Retina (tissue), 1 donor: ENCODE measurements at regions not wholly inside any gene's neighbourhood (a gene's known extent, or its start where the extent isn't known, plus 50 kb on each side); places are given as distances from the start of the nearest gene placed in this dataset.
"Not testable (repeated sequence)": the region's sequence is repeated elsewhere in the genome, so short reads cannot be mapped to it uniquely, and the experiment has no call there.

Source experiments
- DNase-seq: peaks from one replicate; pipeline ENCODE4 v3.0.0-alpha.2; 2016

GRCh38 chr16:54806881-54807360 is 123.7 kb upstream of the IRX5 start:
- no peak for DNase-seq

GRCh38 chr16:54806378-54806777 is 124.3 kb upstream of the IRX5 start:
- no peak for DNase-seq

- no peak for DNase-seq
Observed at GRCh38 chr16:54805648-54806047, 125.0 kb upstream of the IRX5 start.

- no peak for DNase-seq
Observed at GRCh38 chr16:54801057-54801844, 129.4 kb upstream of the IRX5 start.

- no peak for DNase-seq
Observed at GRCh38 chr16:54798267-54798666, 132.4 kb upstream of the IRX5 start.

- no peak for DNase-seq
Observed at GRCh38 chr16:54796211-54796610, 134.5 kb upstream of the IRX5 start.

GRCh38 chr16:54792811-54793210 is 137.9 kb upstream of the IRX5 start:
- no peak for DNase-seq

GRCh38 chr16:54787045-54787444 is 143.6 kb upstream of the IRX5 start:
- no peak for DNase-seq

GRCh38 chr16:54783980-54784379 is 146.7 kb upstream of the IRX5 start:
- no peak for DNase-seq

GRCh38 chr16:54783226-54783625 is 147.4 kb upstream of the IRX5 start:
- DNase-seq: no peak

- no peak for DNase-seq
Observed at GRCh38 chr16:54780266-54780665, 150.4 kb upstream of the IRX5 start.

GRCh38 chr16:54779549-54779948 is 151.1 kb upstream of the IRX5 start:
- no peak for DNase-seq

- DNase-seq: no peak
Observed at GRCh38 chr16:54774768-54775167, 155.9 kb upstream of the IRX5 start.

GRCh38 chr16:54772400-54772799 is 158.3 kb upstream of the IRX5 start:
- DNase-seq: no peak

GRCh38 chr16:54766355-54766754 is 164.3 kb upstream of the IRX5 start:
- DNase-seq: no peak

- no peak for DNase-seq
Observed at GRCh38 chr16:54750249-54750648, 180.4 kb upstream of the IRX5 start.

GRCh38 chr16:54748611-54749190 is 182.0 kb upstream of the IRX5 start:
- no peak for DNase-seq

- DNase-seq: no peak
Observed at GRCh38 chr16:54746596-54746995, 184.1 kb upstream of the IRX5 start.

- DNase-seq: no peak
Observed at GRCh38 chr16:54744998-54745397, 185.7 kb upstream of the IRX5 start.

GRCh38 chr16:54742436-54742835 is 188.2 kb upstream of the IRX5 start:
- no peak for DNase-seq

- DNase-seq: no peak
Observed at GRCh38 chr16:54739381-54739780, 191.3 kb upstream of the IRX5 start.

- DNase-seq: no peak
Observed at GRCh38 chr16:54734156-54734555, 196.5 kb upstream of the IRX5 start.

- DNase-seq: not testable (repeated sequence)
Observed at GRCh38 chr16:54727696-54728095, 203.0 kb upstream of the IRX5 start.

- DNase-seq: no peak
Observed at GRCh38 chr16:54724346-54724925, 206.2 kb upstream of the IRX5 start.
